K562 (cell line): ENCODE measurements at regions not wholly inside any gene's neighbourhood (a gene's known extent, or its start where the extent isn't known, plus 50 kb on each side); places are given as distances from the start of the nearest gene placed in this dataset.

Experiments
- ATAC-seq: fragments of 200-7000 bp; cut with Tn5 transposase; 3 replicates; pipeline ENCODE4 v1.9.1; 2020; ENCODE audit warnings: moderate library complexity
- BruUV-seq: library from RNA; stranded (reverse); fragments of 400-500 nt; replicated peaks from 2 replicates; lab custom pipeline; 2021; lab: Mats Ljungman, UMichigan
- CTCF ChIA-PET: fragments of 300-600 bp; formaldehyde crosslinking; extraction: SDS; loops from one replicate; lab custom pipeline; 2021; ENCODE audit warnings: low intra/inter-chr PET ratio; lab: Yijun Ruan, JAX
- POLR2A ChIA-PET: fragments of 300-600, 350-650 bp; sonication (Branson Sonifier 250); formaldehyde crosslinking; extraction: SDS; loops from one replicate; lab custom pipeline; 2021; ENCODE audit warnings: antibody characterized with exemption, inconsistent platforms; lab: Yijun Ruan, JAX
- DNase-seq, 4 experiments: peaks; one replicate each; pipeline versions ENCODE4 v3.0.0 to v3.0.0-alpha.2; 2011 to 2018; ENCODE audit warnings: low spot score in 3 of 4, mixed read lengths in 3 of 4; ENCODE audit errors: extremely low read depth in 1 of 4
- FAIRE-seq: peaks from 2 replicates; lab custom pipeline; 2011; peaks lifted over from hg19 to GRCh38; lab: Jason Lieb, UNC
- H2AFZ ChIP-seq: 2 replicates; pipeline ENCODE4 v1.6.0; 2011; ENCODE audit warnings: low read depth, low read length, control low read depth, inconsistent platforms
- H3K27ac ChIP-seq: fragments of 200-600 bp; 3 replicates; pipeline ENCODE4 v1.8.0; 2011; ENCODE audit warnings: low read depth, mild to moderate bottlenecking, control low read depth, inconsistent platforms, low read length, moderate library complexity, mixed read lengths; ENCODE audit errors: extremely low read depth
- H3K27me3 ChIP-seq, 2 experiments: fragments of 300-600 bp in 1 of 2; 2 replicates in 1 of 2; 3 replicates in 1 of 2; pipeline versions ENCODE4 v1.6.0 to v1.8.0; 2011; ENCODE audit warnings: inconsistent platforms in 2 of 2, low read length in 2 of 2, mild to moderate bottlenecking in 1 of 2, mixed read lengths in 1 of 2, moderate library complexity in 1 of 2; ENCODE audit not compliant: control insufficient read depth in 2 of 2, insufficient read depth in 2 of 2
- H3K36me3 ChIP-seq: fragments of 300-600 bp; 3 replicates; pipeline ENCODE4 v1.8.0; 2011; ENCODE audit warnings: mild to moderate bottlenecking, low read length, inconsistent platforms; ENCODE audit not compliant: control insufficient read depth, insufficient read depth
- H3K4me1 ChIP-seq, 2 experiments: fragments of 200-600 bp in 1 of 2; replicated peaks in 1 of 2; 2 replicates in 1 of 2; 3 replicates in 1 of 2; pipeline versions ENCODE4 v1.5.1 to v1.8.0; 2011; ENCODE audit warnings: inconsistent platforms in 2 of 2, low read length in 2 of 2, mild to moderate bottlenecking in 1 of 2, mixed read lengths in 1 of 2, moderate library complexity in 1 of 2; ENCODE audit not compliant: control insufficient read depth in 2 of 2, insufficient read depth in 2 of 2
- H3K4me2 ChIP-seq: 2 replicates; pipeline ENCODE4 v1.6.1; 2011; ENCODE audit warnings: low read length, control low read depth, inconsistent platforms, mixed read lengths; ENCODE audit not compliant: insufficient read depth
- H3K4me3 ChIP-seq: fragments of 200-600 bp; sonication (generic), shearing (Covaris generic); 2 replicates; pipeline ENCODE4 v1.5.1; 2016; ENCODE audit warnings: control low read depth, inconsistent platforms
- H3K79me2 ChIP-seq: fragments of 200-600 bp; 3 replicates; pipeline ENCODE4 v1.8.0; 2011; ENCODE audit warnings: low read length, inconsistent platforms; ENCODE audit not compliant: control insufficient read depth, insufficient read depth
- H3K9ac ChIP-seq, 2 experiments: 2 replicates each; pipeline versions ENCODE4 v1.6.0 to v1.6.1; 2011; ENCODE audit warnings: low read depth in 2 of 2, low read length in 2 of 2, control low read depth in 1 of 2, inconsistent platforms in 1 of 2, mild to moderate bottlenecking in 1 of 2, mixed read lengths in 1 of 2; ENCODE audit not compliant: insufficient read depth in 1 of 2
- H3K9me1 ChIP-seq: one replicate; pipeline ENCODE4 v1.6.0; 2011; ENCODE audit warnings: inconsistent platforms, mild to moderate bottlenecking, low read length, moderate library complexity; ENCODE audit not compliant: control insufficient read depth, insufficient read depth
- H3K9me3 ChIP-seq: replicated peaks from 2 replicates; pipeline ENCODE4 v1.5.1; 2011; ENCODE audit warnings: low read depth, low read length, inconsistent platforms; ENCODE audit not compliant: control insufficient read depth, insufficient read depth
- H4K20me1 ChIP-seq: replicated peaks from 2 replicates; pipeline ENCODE4 v1.6.1; 2011; ENCODE audit warnings: low read length, inconsistent platforms, mixed read lengths; ENCODE audit not compliant: control insufficient read depth, insufficient read depth
- BRD4 ChIP-seq: fragments of 200-600 bp; sonication (generic); IDR thresholded peaks from 2 replicates; pipeline ENCODE4 v1.6.1; 2017; ENCODE audit warnings: inconsistent platforms
- CHAMP1 ChIP-seq: fragments of 450-650 bp; IDR thresholded peaks from 2 replicates; pipeline ENCODE4 v1.6.1; 2016; ENCODE audit warnings: mild to moderate bottlenecking
- CREB1 ChIP-seq, 2 experiments: sonication (generic) in 1 of 2; formaldehyde crosslinking in 1 of 2; IDR thresholded peaks; 2 replicates each; pipeline versions ENCODE4 v1.6.1 to v1.8.0; 2012 to 2022; ENCODE audit warnings: inconsistent platforms in 1 of 2, mild to moderate bottlenecking in 1 of 2, missing genetic modification reagents in 1 of 2, moderate library complexity in 1 of 2
- GABPB2 ChIP-seq: fragments of 250-450 bp; sonication (Bioruptor Pico); conservative IDR thresholded peaks from 2 replicates; pipeline ENCODE4 v1.5.1; 2021; ENCODE audit warnings: mild to moderate bottlenecking
- IFI16 ChIP-seq: fragments of 250-450 bp; sonication (Bioruptor Pico); IDR thresholded peaks from 2 replicates; pipeline ENCODE4 v2.1.2; 2022; ENCODE audit warnings: mild to moderate bottlenecking, inconsistent platforms
- IRF9 ChIP-seq: fragments of 450-650 bp; IDR thresholded peaks from 2 replicates; pipeline ENCODE4 v1.6.1; 2016; ENCODE audit warnings: missing biosample characterization, missing genetic modification characterization
- KDM5B ChIP-seq: fragments of 200-600 bp; sonication (generic); IDR thresholded peaks from 2 replicates; pipeline ENCODE4 v1.6.1; 2012; ENCODE audit warnings: low read depth, mild to moderate bottlenecking, moderate library complexity, low read length, control low read depth, inconsistent platforms; ENCODE audit not compliant: insufficient replicate concordance
- L3MBTL2 ChIP-seq: fragments of 450-650 bp; IDR thresholded peaks from 2 replicates; pipeline ENCODE4 v1.6.1; 2016; ENCODE audit warnings: mild to moderate bottlenecking, moderate library complexity
- MEF2A ChIP-seq: IDR thresholded peaks from 2 replicates; pipeline ENCODE4 v1.6.1; 2011; ENCODE audit warnings: low read depth, mild to moderate bottlenecking, low read length, moderate library complexity; ENCODE audit not compliant: control insufficient read depth
- TFE3 ChIP-seq: fragments of 450-650 bp; formaldehyde crosslinking; IDR thresholded peaks from 2 replicates; pipeline ENCODE4 v1.4.0; 2020; ENCODE audit warnings: mild to moderate bottlenecking, mixed read lengths
- WHSC1 ChIP-seq: IDR thresholded peaks from one replicate; pipeline ENCODE4 v1.6.1; 2012; ENCODE audit warnings: low read length, control low read depth, inconsistent platforms
- ZBTB26 ChIP-seq: fragments of 450-650 bp; formaldehyde crosslinking; IDR thresholded peaks from 2 replicates; pipeline ENCODE4 v1.4.0; 2022; ENCODE audit warnings: missing genetic modification characterization
- ZC3H4 ChIP-seq: sonication (generic); formaldehyde crosslinking; IDR thresholded peaks from 2 replicates; pipeline ENCODE4 v1.9.0; 2021; ENCODE audit warnings: missing genetic modification reagents, borderline replicate concordance
- ZNF324 ChIP-seq: fragments of 250-450 bp; sonication (Bioruptor Pico); IDR thresholded peaks from 2 replicates; pipeline ENCODE4 v1.4.0; 2020; ENCODE audit warnings: mild to moderate bottlenecking
- ZNF655 ChIP-seq: fragments of 250-450 bp; sonication (Bioruptor Pico); IDR thresholded peaks from 2 replicates; pipeline ENCODE4 v1.5.0; 2021
- WGBS: fragments of 100-300 bp; shearing (Covaris generic); methylation state at CpG from one replicate; pipeline ENCODE4 v1.1.6; 2016; ENCODE audit warnings: low coverage, mixed read lengths; ENCODE audit not compliant: insufficient coverage; ENCODE audit errors: missing lambda C conversion rate; 5-methylcytosine and 5-hydroxymethylcytosine counted together
- in situ Hi-C: fragments of 300-500 bp; cut with MboI; formaldehyde crosslinking; loops from 4 replicates; pipeline ENCODE4 v1.15.0; 2018; ENCODE audit warnings: inconsistent platforms, mixed read lengths
- intact Hi-C: fragments of 100-400 bp; cut with micrococcal nuclease; formaldehyde crosslinking; loops from 2 replicates; pipeline ENCODE4 v1.14.2; 2022

- no peak for FAIRE-seq
- no peak for ATAC-seq
- no peaks in the 10 kb centered on the region for H3K9me3 ChIP-seq
- no peak for DNase-seq
- in situ Hi-C loops (no loop called here), intact Hi-C loops (no loop called here)
- H2AFZ ChIP-seq = no peak overlapping the region
- CTCF ChIA-PET = no interaction called here
- 0% methylated on average over 2 of the region's 2 CpGs for WGBS
- no peak overlapping the region for H3K9ac ChIP-seq
- no TSS peak for BruUV-seq
- no peaks in the 10 kb centered on the region for H3K9me1 ChIP-seq
- no peaks in the 10 kb centered on the region for H3K36me3 ChIP-seq
- H3K27me3 ChIP-seq = no peaks in the 10 kb centered on the region
- H3K79me2 ChIP-seq = no peaks in the 10 kb centered on the region
- no peak overlapping the region for H3K4me3 ChIP-seq
- H4K20me1 ChIP-seq = no peaks in the 10 kb centered on the region
- POLR2A ChIA-PET = no interaction called here
- H3K4me1 ChIP-seq = no peaks in the 10 kb centered on the region
- TF ChIP-seq ZC3H4 (no peak), ZBTB26 (CRISPR knock-in tag) (no peak), IFI16 (CRISPR knock-in tag) (no peak), WHSC1 (no peak), BRD4 (no peak), KDM5B (no peak), CREB1 (IDR thresholded peaks at IDR 0.05) (no peak), CREB1 (CRISPR knock-in tag; IDR thresholded peaks at IDR 0.05) (no peak), CHAMP1 (no peak), ZNF655 (CRISPR knock-in tag) (no peak), IRF9 (tag) (no peak), ZNF324 (CRISPR knock-in tag) (no peak), GABPB2 (no peak), TFE3 (CRISPR knock-in tag) (no peak), L3MBTL2 (no peak), MEF2A (no peak)
- no peak overlapping the region for H3K4me2 ChIP-seq
- no peak overlapping the region for H3K27ac ChIP-seq
These were observed 436.9 kb upstream of the IMPG1 start for GRCh38 chr6:76509397-76509796.
